ENCODE measurements at regions not wholly inside any gene's neighbourhood (a gene's known extent, or its start where the extent isn't known, plus 50 kb on each side); places are given as distances from the start of the nearest gene placed in this dataset.
A peak's percentile ranks its signal among the peaks of the same experiment; 100 is the strongest.

GRCh38 chr6:140285471-140285870 is 911.0 kb upstream of the CITED2 start:
- Histone ChIP-seq H3K4me3 (no peak overlapping the region), H3K4me2 (no peak overlapping the region), H3K79me2 (no peaks in the 10 kb centered on the region), H3K36me3 (replicated peaks; ENCODE audit: insufficient read depth, low read depth) (no peaks in the 10 kb centered on the region), H3K27me3 (no peaks in the 10 kb centered on the region), H4K20me1 (ENCODE audit: insufficient read depth, poor library complexity, severe bottlenecking) (no peaks in the 10 kb centered on the region), H3K9me2 (replicated peaks; ENCODE audit: insufficient read depth) (no peaks in the 10 kb centered on the region), H3K9me3 (ENCODE audit: low read depth) (no peaks in the 10 kb centered on the region), H2AFZ (no peak overlapping the region), H3K27ac (no peak overlapping the region), H3K4me1 (ENCODE audit: insufficient read depth) (no peaks in the 10 kb centered on the region)
- no peak for DNase-seq (ENCODE audit: low spot score)
- TF ChIP-seq CTCF (IDR thresholded peaks at IDR 0.05; ENCODE audit: poor library complexity) (no peak), EZH2 (IDR thresholded peaks at IDR 0.05; ENCODE audit: borderline replicate concordance) (no peak), EZH2phosphoT487 (IDR thresholded peaks at IDR 0.05; ENCODE audit: low read depth, severe bottlenecking, unreplicated experiment) (no peak)
- 83% methylated on average over 2 of the region's 2 CpGs for WGBS (ENCODE audit: low lambda C conversion rate, missing lambda C conversion rate)

GRCh38 chr6:140284871-140285270 is 910.4 kb upstream of the CITED2 start:
- 94% methylated on average over 1 of the region's 1 CpG for WGBS (ENCODE audit: low lambda C conversion rate, missing lambda C conversion rate)

GRCh38 chr6:140283197-140283596 is 908.7 kb upstream of the CITED2 start:
- TF ChIP-seq EZH2 (IDR thresholded peaks at IDR 0.05; ENCODE audit: borderline replicate concordance) (no peak), EZH2phosphoT487 (IDR thresholded peaks at IDR 0.05; ENCODE audit: low read depth, severe bottlenecking, unreplicated experiment) (no peak), CTCF (IDR thresholded peaks at IDR 0.05; ENCODE audit: poor library complexity) (no peak)
- H3K27me3 ChIP-seq: no peaks in the 10 kb centered on the region
- no peak for DNase-seq (ENCODE audit: low spot score)
- H3K36me3 ChIP-seq (replicated peaks; ENCODE audit: insufficient read depth, low read depth): no peaks in the 10 kb centered on the region
- WGBS (ENCODE audit: low lambda C conversion rate, missing lambda C conversion rate): 51% methylated on average over 2 of the region's 2 CpGs
- H3K9me3 ChIP-seq (ENCODE audit: low read depth): no peaks in the 10 kb centered on the region
- no peak overlapping the region for H3K4me2 ChIP-seq
- H3K79me2 ChIP-seq: no peaks in the 10 kb centered on the region
- no peak overlapping the region for H3K27ac ChIP-seq
- H3K9me2 ChIP-seq (replicated peaks; ENCODE audit: insufficient read depth): no peaks in the 10 kb centered on the region
- H3K4me1 ChIP-seq (ENCODE audit: insufficient read depth): no peaks in the 10 kb centered on the region
- no peak overlapping the region for H3K4me3 ChIP-seq
- no peak overlapping the region for H2AFZ ChIP-seq
- no peaks in the 10 kb centered on the region for H4K20me1 ChIP-seq (ENCODE audit: insufficient read depth, poor library complexity, severe bottlenecking)

More at GRCh38 chr6:140284871-140285270, 910.4 kb upstream of the CITED2 start:
- Histone ChIP-seq H3K27me3 (no peaks in the 10 kb centered on the region), H3K79me2 (no peaks in the 10 kb centered on the region), H2AFZ (no peak overlapping the region), H3K36me3 (replicated peaks; ENCODE audit: insufficient read depth, low read depth) (no peaks in the 10 kb centered on the region), H4K20me1 (ENCODE audit: insufficient read depth, poor library complexity, severe bottlenecking) (no peaks in the 10 kb centered on the region), H3K9me2 (replicated peaks; ENCODE audit: insufficient read depth) (no peaks in the 10 kb centered on the region), H3K4me3 (no peak overlapping the region), H3K4me2 (no peak overlapping the region), H3K27ac (no peak overlapping the region), H3K4me1 (ENCODE audit: insufficient read depth) (no peaks in the 10 kb centered on the region), H3K9me3 (ENCODE audit: low read depth) (no peaks in the 10 kb centered on the region)
- DNase-seq (ENCODE audit: low spot score): no peak
- TF ChIP-seq EZH2 (IDR thresholded peaks at IDR 0.05; ENCODE audit: borderline replicate concordance) (no peak), EZH2phosphoT487 (IDR thresholded peaks at IDR 0.05; ENCODE audit: low read depth, severe bottlenecking, unreplicated experiment) (no peak), CTCF (IDR thresholded peaks at IDR 0.05; ENCODE audit: poor library complexity) (no peak)

GRCh38 chr6:140281767-140282166 is 907.3 kb upstream of the CITED2 start:
- Histone ChIP-seq H3K27ac (peak overlapping the region; percentile 54), H3K79me2 (no peaks in the 10 kb centered on the region), H2AFZ (no peak overlapping the region), H4K20me1 (ENCODE audit: insufficient read depth, poor library complexity, severe bottlenecking) (no peaks in the 10 kb centered on the region), H3K9me2 (replicated peaks; ENCODE audit: insufficient read depth) (no peaks in the 10 kb centered on the region), H3K27me3 (no peaks in the 10 kb centered on the region), H3K4me3 (no peak overlapping the region), H3K36me3 (replicated peaks; ENCODE audit: insufficient read depth, low read depth) (no peaks in the 10 kb centered on the region), H3K4me2 (peak overlapping the region; percentile 46), H3K9me3 (ENCODE audit: low read depth) (no peaks in the 10 kb centered on the region), H3K4me1 (ENCODE audit: insufficient read depth) (no peaks in the 10 kb centered on the region)
- TF ChIP-seq EZH2 (IDR thresholded peaks at IDR 0.05; ENCODE audit: borderline replicate concordance) (no peak), EZH2phosphoT487 (IDR thresholded peaks at IDR 0.05; ENCODE audit: low read depth, severe bottlenecking, unreplicated experiment) (no peak), CTCF (IDR thresholded peaks at IDR 0.05; ENCODE audit: poor library complexity) (no peak)
- DNase-seq (ENCODE audit: low spot score): no peak
- 91% methylated on average over 1 of the region's 1 CpG for WGBS (ENCODE audit: low lambda C conversion rate, missing lambda C conversion rate)

All from hepatocyte (in vitro differentiated cells).